KMS-11 (cell line): ENCODE measurements at regions not wholly inside any gene's neighbourhood (a gene's known extent, or its start where the extent isn't known, plus 50 kb on each side); places are given as distances from the start of the nearest gene placed in this dataset.

Experiments used
- H2AFZ ChIP-seq: fragments of 200-600 bp; sonication (generic); 2 replicates; pipeline ENCODE4 v1.6.1; 2016; ENCODE audit warnings: antibody characterized with exemption, mixed run types, low read depth
- H3K27ac ChIP-seq: fragments of 200-600 bp; sonication (generic); 2 replicates; pipeline ENCODE4 v1.6.1; 2016; ENCODE audit warnings: mild to moderate bottlenecking, mixed run types
- H3K27me3 ChIP-seq: fragments of 200-600 bp; sonication (generic); 2 replicates; pipeline ENCODE4 v1.6.1; 2017; ENCODE audit warnings: mild to moderate bottlenecking, low read depth, mixed run types, moderate library complexity; ENCODE audit not compliant: insufficient read depth
- H3K36me3 ChIP-seq: fragments of 200-600 bp; sonication (generic); 2 replicates; pipeline ENCODE4 v1.6.1; 2017; ENCODE audit warnings: mild to moderate bottlenecking, mixed run types; ENCODE audit not compliant: insufficient read depth
- H3K4me1 ChIP-seq: fragments of 200-600 bp; sonication (generic); 2 replicates; pipeline ENCODE4 v1.6.1; 2016; ENCODE audit warnings: mild to moderate bottlenecking, low read depth, mixed run types; ENCODE audit not compliant: poor library complexity, severe bottlenecking
- H3K4me2 ChIP-seq: fragments of 200-600 bp; sonication (generic); 2 replicates; pipeline ENCODE4 v1.7.0; 2016; ENCODE audit warnings: mild to moderate bottlenecking, mixed run types
- H3K4me3 ChIP-seq: fragments of 200-600 bp; sonication (generic); IDR thresholded peaks from 2 replicates; pipeline ENCODE4 v1.6.1; 2017; ENCODE audit warnings: low read depth, low read length, mixed read lengths; ENCODE audit not compliant: insufficient read depth
- H3K79me2 ChIP-seq: fragments of 200-600 bp; sonication (generic); 2 replicates; pipeline ENCODE4 v1.6.1; 2016; ENCODE audit warnings: low read depth, mixed run types; ENCODE audit not compliant: insufficient read depth
- H3K9ac ChIP-seq: fragments of 200-600 bp; sonication (generic); 2 replicates; pipeline ENCODE4 v1.6.1; 2016; ENCODE audit warnings: mild to moderate bottlenecking, mixed run types
- H4K20me1 ChIP-seq: fragments of 200-600 bp; sonication (generic); 2 replicates; pipeline ENCODE4 v1.6.1; 2016; ENCODE audit warnings: mild to moderate bottlenecking, mixed run types; ENCODE audit not compliant: insufficient read depth
- TF ChIP-seq, protein P1 (sequence below): fragments of 200-600 bp; sonication (generic); conservative IDR thresholded peaks from 2 replicates; pipeline ENCODE4 v1.6.1; 2017; ENCODE audit warnings: low read depth, mild to moderate bottlenecking, antibody characterized with exemption, low read length, moderate library complexity, mixed read lengths

DNA sequence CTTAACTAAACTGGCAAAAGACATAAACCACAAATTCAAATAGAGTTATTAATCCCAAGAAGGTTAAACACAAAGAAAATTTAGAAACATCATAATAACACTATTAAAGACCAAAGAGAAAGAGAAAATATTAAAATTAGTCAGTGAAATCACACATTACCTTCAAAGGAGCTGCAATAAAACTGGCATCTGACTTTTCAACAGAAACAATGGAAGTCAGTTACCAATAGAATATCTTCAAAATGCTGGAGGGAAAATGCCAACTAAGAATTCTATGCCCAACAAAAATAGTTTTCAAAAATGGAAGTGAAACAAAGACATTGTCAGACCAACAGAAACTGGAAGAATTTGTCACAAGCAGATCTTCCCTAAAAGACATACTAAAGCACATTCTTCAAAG, 68.7 kb upstream of the RNF7 start:
- no peaks in the 10 kb centered on the region for H3K79me2 ChIP-seq
- H3K9ac ChIP-seq: no peak overlapping the region
- H3K27me3 ChIP-seq: no peaks in the 10 kb centered on the region
- H3K4me2 ChIP-seq: no peak overlapping the region
- H3K4me3 ChIP-seq: no peak overlapping the region
- H3K36me3 ChIP-seq: no peaks in the 10 kb centered on the region
- H2AFZ ChIP-seq: no peak overlapping the region
- no peaks in the 10 kb centered on the region for H3K4me1 ChIP-seq
- TF ChIP-seq, protein P1, sequence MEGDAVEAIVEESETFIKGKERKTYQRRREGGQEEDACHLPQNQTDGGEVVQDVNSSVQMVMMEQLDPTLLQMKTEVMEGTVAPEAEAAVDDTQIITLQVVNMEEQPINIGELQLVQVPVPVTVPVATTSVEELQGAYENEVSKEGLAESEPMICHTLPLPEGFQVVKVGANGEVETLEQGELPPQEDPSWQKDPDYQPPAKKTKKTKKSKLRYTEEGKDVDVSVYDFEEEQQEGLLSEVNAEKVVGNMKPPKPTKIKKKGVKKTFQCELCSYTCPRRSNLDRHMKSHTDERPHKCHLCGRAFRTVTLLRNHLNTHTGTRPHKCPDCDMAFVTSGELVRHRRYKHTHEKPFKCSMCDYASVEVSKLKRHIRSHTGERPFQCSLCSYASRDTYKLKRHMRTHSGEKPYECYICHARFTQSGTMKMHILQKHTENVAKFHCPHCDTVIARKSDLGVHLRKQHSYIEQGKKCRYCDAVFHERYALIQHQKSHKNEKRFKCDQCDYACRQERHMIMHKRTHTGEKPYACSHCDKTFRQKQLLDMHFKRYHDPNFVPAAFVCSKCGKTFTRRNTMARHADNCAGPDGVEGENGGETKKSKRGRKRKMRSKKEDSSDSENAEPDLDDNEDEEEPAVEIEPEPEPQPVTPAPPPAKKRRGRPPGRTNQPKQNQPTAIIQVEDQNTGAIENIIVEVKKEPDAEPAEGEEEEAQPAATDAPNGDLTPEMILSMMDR: no peak
- H4K20me1 ChIP-seq: no peaks in the 10 kb centered on the region
- no peak overlapping the region for H3K27ac ChIP-seq

DNA sequence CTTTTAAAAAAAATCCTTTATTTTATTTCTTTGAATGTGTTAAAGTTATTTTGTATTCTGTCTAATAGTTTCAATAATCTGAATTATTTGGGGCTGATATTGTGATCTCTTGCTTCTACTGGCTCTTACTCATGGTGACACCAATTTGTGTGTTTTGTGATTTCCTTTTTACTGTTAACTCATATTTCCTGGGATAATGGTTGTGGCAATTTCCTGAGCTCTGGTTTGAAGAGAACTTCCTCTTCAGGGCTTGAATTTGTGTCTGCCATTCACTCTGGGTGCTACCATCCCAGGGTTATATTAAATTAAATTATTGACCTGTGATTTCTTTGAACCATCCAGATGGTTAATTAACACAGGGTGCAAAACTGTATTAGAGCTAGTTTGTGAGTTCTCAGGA, 60.4 kb upstream of the RNF7 start:
- H4K20me1 ChIP-seq: no peaks in the 10 kb centered on the region
- TF ChIP-seq, protein P1: no peak
- H3K4me2 ChIP-seq: no peak overlapping the region
- H3K36me3 ChIP-seq: no peaks in the 10 kb centered on the region
- H3K4me3 ChIP-seq: no peak overlapping the region
- H3K9ac ChIP-seq: no peak overlapping the region
- H2AFZ ChIP-seq: no peak overlapping the region
- H3K79me2 ChIP-seq: no peaks in the 10 kb centered on the region
- no peaks in the 10 kb centered on the region for H3K27me3 ChIP-seq
- H3K27ac ChIP-seq: no peak overlapping the region
- peaks cover 5% of the 10 kb centered on the region for H3K4me1 ChIP-seq

DNA sequence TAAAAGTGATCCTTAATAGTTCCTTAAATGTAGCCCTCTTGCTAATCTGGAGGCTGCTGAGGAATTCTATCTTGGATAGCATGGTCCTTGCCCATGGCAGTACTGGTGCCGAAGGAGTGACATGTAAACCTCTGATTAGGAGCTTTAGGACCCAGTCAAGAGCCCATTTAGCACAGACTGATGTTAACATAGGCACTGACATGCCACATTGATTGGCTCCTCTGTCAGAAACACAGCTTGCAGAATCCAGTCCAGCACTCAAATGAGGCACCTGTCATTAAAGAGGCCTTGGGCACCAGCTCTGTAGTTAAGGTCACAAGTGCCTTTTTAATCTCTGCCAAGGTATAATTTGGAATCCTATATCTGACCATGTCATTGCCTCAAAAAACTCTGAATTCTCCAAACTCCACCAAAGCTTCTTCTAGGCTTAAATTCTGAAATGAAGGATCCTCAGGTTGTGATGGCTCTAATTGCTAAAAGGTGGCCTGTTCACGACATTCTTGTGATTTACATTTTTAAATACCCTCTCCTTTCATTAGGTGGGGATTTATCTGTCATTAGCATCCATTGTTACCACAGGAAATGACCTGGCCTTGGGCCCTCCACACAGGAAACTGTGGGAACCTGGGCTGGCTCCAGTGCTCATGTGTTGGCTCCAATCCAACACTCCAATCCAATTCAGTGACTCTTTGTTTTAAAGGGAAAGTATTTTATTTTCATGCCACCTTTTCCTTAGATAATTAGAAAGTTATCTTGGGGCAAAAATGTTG, 57.3 kb upstream of the RNF7 start:
- no peak overlapping the region for H3K27ac ChIP-seq
- no peak overlapping the region for H2AFZ ChIP-seq
- no peak overlapping the region for H3K9ac ChIP-seq
- H4K20me1 ChIP-seq: no peaks in the 10 kb centered on the region
- H3K4me2 ChIP-seq: no peak overlapping the region
- peaks cover 5% of the 10 kb centered on the region for H3K4me1 ChIP-seq
- no peak overlapping the region for H3K4me3 ChIP-seq
- TF ChIP-seq, protein P1: no peak
- no peaks in the 10 kb centered on the region for H3K79me2 ChIP-seq
- H3K36me3 ChIP-seq: no peaks in the 10 kb centered on the region
- H3K27me3 ChIP-seq: no peaks in the 10 kb centered on the region

DNA sequence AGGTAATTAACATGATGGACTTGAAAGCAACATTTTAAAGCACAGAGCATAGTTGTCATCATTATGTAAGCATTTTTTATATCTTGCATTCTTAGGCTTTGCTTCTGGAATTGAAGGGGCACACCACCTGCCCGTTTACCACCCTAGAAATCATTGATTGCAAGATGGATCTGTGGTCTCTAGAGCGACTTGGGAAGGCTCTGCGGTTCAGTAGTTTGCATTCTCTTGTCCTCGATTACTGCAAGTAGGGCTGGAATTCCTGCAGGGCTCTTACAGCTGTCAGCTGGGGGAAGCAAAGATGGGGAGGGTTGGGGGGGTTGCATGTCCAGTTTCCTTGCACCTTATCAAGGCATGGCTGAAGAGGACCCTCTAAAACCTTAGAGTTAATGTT, 56.7 kb upstream of the RNF7 start:
- Histone ChIP-seq H3K36me3 (no peaks in the 10 kb centered on the region), H3K79me2 (no peaks in the 10 kb centered on the region), H3K4me1 (peaks cover 7% of the 10 kb centered on the region), H3K4me3 (no peak overlapping the region), H3K27ac (no peak overlapping the region), H3K9ac (no peak overlapping the region), H3K27me3 (no peaks in the 10 kb centered on the region), H4K20me1 (no peaks in the 10 kb centered on the region), H2AFZ (no peak overlapping the region), H3K4me2 (no peak overlapping the region)
- TF ChIP-seq, protein P1: no peak
